Prostate gland (tissue), 2 donors: ENCODE measurements at regions not wholly inside any gene's neighbourhood (a gene's known extent, or its start where the extent isn't known, plus 50 kb on each side); places are given as distances from the start of the nearest gene placed in this dataset.

Source experiments
- DNase-seq: peaks from one replicate; pipeline ENCODE4 v3.0.0-alpha.2; 2019; ENCODE audit warnings: low spot score
- H3K27ac ChIP-seq, 2 donors: fragments of 200-600 bp; sonication (generic); 2 replicates each; pipeline ENCODE4 v1.5.1; 2017 to 2019
- H3K27me3 ChIP-seq: fragments of 200-600 bp; sonication (generic); replicated peaks from 2 replicates; pipeline ENCODE4 v1.5.1; 2019; ENCODE audit not compliant: insufficient read depth
- H3K36me3 ChIP-seq, 2 donors: fragments of 200-600 bp; sonication (generic); 1 replicate in 1 of 2; 2 replicates in 1 of 2; pipeline versions ENCODE4 v1.5.1 to v1.8.1; 2017 to 2019
- H3K4me1 ChIP-seq: fragments of 200-600 bp; sonication (generic); replicated peaks from 2 replicates; pipeline ENCODE4 v1.5.1; 2019
- H3K4me3 ChIP-seq, 2 donors: fragments of 200-600 bp; sonication (generic); 2 replicates each; pipeline ENCODE4 v1.5.1; 2017 to 2019
- H3K9me3 ChIP-seq: fragments of 200-600 bp; sonication (generic); 2 replicates; pipeline ENCODE4 v1.5.1; 2017
- CTCF ChIP-seq, 4 experiments: fragments of 200-600 bp in 2 of 4; fragments of 450-650 bp in 2 of 4; sonication (generic) in 2 of 4; IDR thresholded peaks; 1 replicate in 3 of 4; 2 replicates in 1 of 4; pipeline ENCODE4 v1.5.1; 2016 to 2019; ENCODE audit warnings: antibody characterized with exemption in 4 of 4, mild to moderate bottlenecking in 2 of 4, moderate library complexity in 2 of 4
- POLR2A ChIP-seq: fragments of 450-650 bp; IDR thresholded peaks from one replicate; pipeline ENCODE4 v1.6.1; 2016; ENCODE audit warnings: antibody characterized with exemption, mild to moderate bottlenecking
- POLR2AphosphoS5 ChIP-seq: sonication (generic); formaldehyde crosslinking; IDR thresholded peaks from one replicate; pipeline ENCODE4 v1.6.1; 2017; ENCODE audit warnings: antibody characterized with exemption
- WGBS: methylation state at CpG from one replicate; pipeline ENCODE4 v1.1.5; 2018; 5-methylcytosine and 5-hydroxymethylcytosine counted together
- intact Hi-C: fragments of 100-400 bp; cut with DNase I; formaldehyde crosslinking; loops from one replicate; pipeline ENCODE4 v1.14.2; 2022

GRCh38 chr2:71277536-71278103, 50.7 kb upstream of the PAIP2B start:
- H3K27me3 ChIP-seq = peaks cover 4% of the 10 kb centered on the region
- H3K27ac ChIP-seq = no peak overlapping the region
- TF ChIP-seq POLR2A (no peak), POLR2AphosphoS5 (no peak), CTCF (IDR thresholded peaks at IDR 0.05) (no peak)
- H3K36me3 ChIP-seq = no peaks in the 10 kb centered on the region
- WGBS = 3% methylated on average over 18 of the region's 18 CpGs
- H3K4me3 ChIP-seq = no peak overlapping the region
- H3K9me3 ChIP-seq = no peaks in the 10 kb centered on the region
- no peak for DNase-seq
- H3K4me1 ChIP-seq = no peaks in the 10 kb centered on the region
- intact Hi-C loops = no loop called here

- TF ChIP-seq POLR2A (no peak), POLR2AphosphoS5 (no peak), CTCF (IDR thresholded peaks at IDR 0.05) (no peak)
- 9% methylated on average over 5 of the region's 5 CpGs for WGBS
- Histone ChIP-seq H3K4me3 (peak overlapping the region; percentile 27 to 37), H3K9me3 (no peaks in the 10 kb centered on the region), H3K27me3 (peaks cover 4% of the 10 kb centered on the region), H3K36me3 (no peaks in the 10 kb centered on the region), H3K27ac (no peak overlapping the region), H3K4me1 (no peaks in the 10 kb centered on the region)
- no peak for DNase-seq
- intact Hi-C loops = no loop called here
Observed at GRCh38 chr2:71277147-71277475, 50.2 kb upstream of the PAIP2B start.

- H3K27ac ChIP-seq = no peak overlapping the region
- DNase-seq = peak; percentile 74
- H3K4me3 ChIP-seq = peak overlapping the region; percentile 27 to 37
- intact Hi-C loops = no loop called here
- 2% methylated on average over 71 of the region's 93 CpGs for WGBS
- TF ChIP-seq POLR2A = peak; percentile 41
- peak in 1 of 4 experiments; percentile 5 for TF ChIP-seq CTCF (IDR thresholded peaks at IDR 0.05)
- peak; percentile 48 for TF ChIP-seq POLR2AphosphoS5
- no peaks in the 10 kb centered on the region for H3K36me3 ChIP-seq
- H3K4me1 ChIP-seq = no peaks in the 10 kb centered on the region
- H3K9me3 ChIP-seq = no peaks in the 10 kb centered on the region
- H3K27me3 ChIP-seq = peaks cover 4% of the 10 kb centered on the region
Observed at GRCh38 chr2:71276311-71277146, 49.6 kb upstream of the PAIP2B start.
